PFSK-1 (cell line): ENCODE measurements at regions not wholly inside any gene's neighbourhood (a gene's known extent, or its start where the extent isn't known, plus 50 kb on each side); places are given as distances from the start of the nearest gene placed in this dataset.

ENCODE experiments used
- POLR2AphosphoS5 ChIP-seq: IDR thresholded peaks from 2 replicates; pipeline ENCODE4 v1.6.1; 2012; ENCODE audit warnings: low read depth, mild to moderate bottlenecking, control low read depth, low read length, moderate library complexity
- SIN3A ChIP-seq: IDR thresholded peaks from 2 replicates; pipeline ENCODE4 v1.6.1; 2012; ENCODE audit warnings: mild to moderate bottlenecking, low read length, moderate library complexity, borderline replicate concordance; ENCODE audit not compliant: insufficient read depth

GRCh38 chr10:83908506-83908905, 230.8 kb upstream of the GHITM start:
- TF ChIP-seq POLR2AphosphoS5 (no peak), SIN3A (no peak)
